HG02884 (cell line): ENCODE measurements at regions not wholly inside any gene's neighbourhood (a gene's known extent, or its start where the extent isn't known, plus 50 kb on each side); places are given as distances from the start of the nearest gene placed in this dataset.

Source experiments
- ATAC-seq: cut with Tn5 transposase; IDR thresholded peaks from one replicate; pipeline ENCODE4 v1.9.1; 2021; ENCODE audit warnings: mild to moderate bottlenecking, moderate library complexity; ENCODE audit not compliant: unreplicated experiment

GRCh38 chr14:45400950-45401640 lies 148.1 kb upstream of the MIS18BP1 start:
- no peak for ATAC-seq

GRCh38 chr14:45400509-45400908 lies 147.5 kb upstream of the MIS18BP1 start:
- ATAC-seq, result no peak

GRCh38 chr14:45381091-45381490 lies 128.1 kb upstream of the MIS18BP1 start:
- ATAC-seq, result no peak

GRCh38 chr14:45377166-45377565 lies 124.2 kb upstream of the MIS18BP1 start:
- no peak for ATAC-seq

GRCh38 chr14:45373877-45374276 lies 120.9 kb upstream of the MIS18BP1 start:
- no peak for ATAC-seq

GRCh38 chr14:45364565-45365156 lies 111.7 kb upstream of the MIS18BP1 start:
- ATAC-seq, result no peak

GRCh38 chr14:45362505-45362904 lies 109.5 kb upstream of the MIS18BP1 start:
- no peak for ATAC-seq

GRCh38 chr14:45361727-45362126 lies 108.7 kb upstream of the MIS18BP1 start:
- no peak for ATAC-seq

- ATAC-seq, result no peak
These were observed 106.7 kb upstream of the MIS18BP1 start for GRCh38 chr14:45359746-45360145.

GRCh38 chr14:45332360-45332988 lies 79.5 kb upstream of the MIS18BP1 start:
- ATAC-seq, result no peak

GRCh38 chr14:45308745-45309397 lies 55.9 kb upstream of the MIS18BP1 start:
- ATAC-seq, result no peak
